OCI-LY7 (cell line): ENCODE measurements at regions not wholly inside any gene's neighbourhood (a gene's known extent, or its start where the extent isn't known, plus 50 kb on each side); places are given as distances from the start of the nearest gene placed in this dataset.

Source experiments
- BruUV-seq: library from RNA; stranded (reverse); fragments of 400-500 nt; replicated peaks from 2 replicates; lab custom pipeline; 2021; lab: Mats Ljungman, UMichigan
- CTCF ChIA-PET: fragments of 300-600 bp; sonication (Branson Sonifier 250); formaldehyde crosslinking; loops from one replicate; lab custom pipeline; 2022; ENCODE audit warnings: antibody characterized with exemption; ENCODE audit not compliant: unreplicated experiment; lab: Charles Lee
- POLR2A ChIA-PET: fragments of 300-600 bp; sonication (Branson Sonifier 250); formaldehyde crosslinking; loops from one replicate; lab custom pipeline; 2022; ENCODE audit warnings: antibody characterized with exemption; lab: Charles Lee
- DNase-seq: peaks from one replicate; pipeline ENCODE4 v3.0.0-alpha.2; 2015; ENCODE audit warnings: low spot score
- H2AFZ ChIP-seq: fragments of 200-600 bp; sonication (generic), shearing (Covaris generic); 2 replicates; pipeline ENCODE4 v1.6.1; 2014; ENCODE audit warnings: mild to moderate bottlenecking, antibody characterized with exemption, low read length, moderate library complexity
- H3K27ac ChIP-seq: fragments of 200-600 bp; sonication (generic); 2 replicates; pipeline ENCODE4 v1.5.1; 2014; ENCODE audit warnings: mixed run types, low read depth, mild to moderate bottlenecking, moderate library complexity, low read length, inconsistent platforms; ENCODE audit not compliant: poor library complexity, severe bottlenecking
- H3K36me3 ChIP-seq: fragments of 200-600 bp; sonication (generic); 2 replicates; pipeline ENCODE4 v1.6.1; 2014; ENCODE audit warnings: mild to moderate bottlenecking, antibody characterized with exemption, low read length, moderate library complexity, mixed read lengths; ENCODE audit not compliant: insufficient read depth
- H3K4me1 ChIP-seq: fragments of 200-600 bp; sonication (generic); 2 replicates; pipeline ENCODE4 v1.5.1; 2014; ENCODE audit warnings: mild to moderate bottlenecking, low read length; ENCODE audit not compliant: insufficient read depth, poor library complexity, severe bottlenecking
- H3K4me2 ChIP-seq: fragments of 200-600 bp; sonication (generic); 2 replicates; pipeline ENCODE4 v1.6.1; 2014; ENCODE audit warnings: mild to moderate bottlenecking, low read length
- H3K4me3 ChIP-seq: fragments of 200-600 bp; sonication (generic); 2 replicates; pipeline ENCODE4 v1.5.1; 2014; ENCODE audit warnings: mild to moderate bottlenecking, low read depth, low read length; ENCODE audit not compliant: poor library complexity, severe bottlenecking
- H3K79me2 ChIP-seq: fragments of 200-600 bp; sonication (generic); 2 replicates; pipeline ENCODE4 v1.6.1; 2016; ENCODE audit warnings: low read depth, mild to moderate bottlenecking, low read length, moderate library complexity, mixed read lengths; ENCODE audit not compliant: insufficient read depth
- H3K9me2 ChIP-seq: fragments of 200-600 bp; sonication (generic); 2 replicates; pipeline ENCODE4 v1.6.1; 2016; ENCODE audit warnings: mild to moderate bottlenecking, low read length, mixed read lengths; ENCODE audit not compliant: insufficient read depth
- H3K9me3 ChIP-seq: fragments of 200-600 bp; sonication (generic); 2 replicates; pipeline ENCODE4 v1.6.1; 2014; ENCODE audit warnings: mild to moderate bottlenecking, mixed run types, low read length, mixed read lengths
- H4K20me1 ChIP-seq: fragments of 200-600 bp; sonication (generic); 2 replicates; pipeline ENCODE4 v1.6.1; 2014; ENCODE audit warnings: mild to moderate bottlenecking, antibody characterized with exemption, low read length, moderate library complexity, mixed read lengths; ENCODE audit not compliant: insufficient read depth
- EZH2phosphoT487 ChIP-seq: fragments of 200-600 bp; sonication (generic); IDR thresholded peaks from 2 replicates; pipeline ENCODE4 v1.6.1; 2018; ENCODE audit warnings: low read depth, borderline replicate concordance, mild to moderate bottlenecking, mixed run types, antibody characterized with exemption, low read length, moderate library complexity, mixed read lengths
- intact Hi-C: fragments of 100-400 bp; cut with micrococcal nuclease; formaldehyde crosslinking; loops from one replicate; pipeline ENCODE4 v1.10.0; 2022; ENCODE audit not compliant: unreplicated experiment
- TF ChIP-seq, protein P1 (sequence below): fragments of 200-600 bp; sonication (generic); conservative IDR thresholded peaks from 2 replicates; pipeline ENCODE4 v1.5.1; 2014; ENCODE audit warnings: mild to moderate bottlenecking, antibody characterized with exemption, low read length, moderate library complexity, mixed read lengths

GRCh38 chr21:17732306-17732705 lies 86.8 kb downstream of the C21orf91 start:
- Histone ChIP-seq H3K27ac (no peak overlapping the region), H3K4me1 (no peaks in the 10 kb centered on the region), H3K79me2 (no peaks in the 10 kb centered on the region), H3K4me2 (no peak overlapping the region), H3K9me3 (no peaks in the 10 kb centered on the region), H3K36me3 (no peaks in the 10 kb centered on the region), H2AFZ (no peak overlapping the region), H3K4me3 (no peak overlapping the region), H4K20me1 (no peaks in the 10 kb centered on the region), H3K9me2 (no peaks in the 10 kb centered on the region)
- intact Hi-C loops = no loop called here
- ChIA-PET POLR2A (no interaction called here), CTCF (no interaction called here)
- no peak for DNase-seq
- BruUV-seq = no TSS peak
- TF ChIP-seq, protein P1, sequence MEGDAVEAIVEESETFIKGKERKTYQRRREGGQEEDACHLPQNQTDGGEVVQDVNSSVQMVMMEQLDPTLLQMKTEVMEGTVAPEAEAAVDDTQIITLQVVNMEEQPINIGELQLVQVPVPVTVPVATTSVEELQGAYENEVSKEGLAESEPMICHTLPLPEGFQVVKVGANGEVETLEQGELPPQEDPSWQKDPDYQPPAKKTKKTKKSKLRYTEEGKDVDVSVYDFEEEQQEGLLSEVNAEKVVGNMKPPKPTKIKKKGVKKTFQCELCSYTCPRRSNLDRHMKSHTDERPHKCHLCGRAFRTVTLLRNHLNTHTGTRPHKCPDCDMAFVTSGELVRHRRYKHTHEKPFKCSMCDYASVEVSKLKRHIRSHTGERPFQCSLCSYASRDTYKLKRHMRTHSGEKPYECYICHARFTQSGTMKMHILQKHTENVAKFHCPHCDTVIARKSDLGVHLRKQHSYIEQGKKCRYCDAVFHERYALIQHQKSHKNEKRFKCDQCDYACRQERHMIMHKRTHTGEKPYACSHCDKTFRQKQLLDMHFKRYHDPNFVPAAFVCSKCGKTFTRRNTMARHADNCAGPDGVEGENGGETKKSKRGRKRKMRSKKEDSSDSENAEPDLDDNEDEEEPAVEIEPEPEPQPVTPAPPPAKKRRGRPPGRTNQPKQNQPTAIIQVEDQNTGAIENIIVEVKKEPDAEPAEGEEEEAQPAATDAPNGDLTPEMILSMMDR = no peak
- no peak for TF ChIP-seq EZH2phosphoT487

DNA sequence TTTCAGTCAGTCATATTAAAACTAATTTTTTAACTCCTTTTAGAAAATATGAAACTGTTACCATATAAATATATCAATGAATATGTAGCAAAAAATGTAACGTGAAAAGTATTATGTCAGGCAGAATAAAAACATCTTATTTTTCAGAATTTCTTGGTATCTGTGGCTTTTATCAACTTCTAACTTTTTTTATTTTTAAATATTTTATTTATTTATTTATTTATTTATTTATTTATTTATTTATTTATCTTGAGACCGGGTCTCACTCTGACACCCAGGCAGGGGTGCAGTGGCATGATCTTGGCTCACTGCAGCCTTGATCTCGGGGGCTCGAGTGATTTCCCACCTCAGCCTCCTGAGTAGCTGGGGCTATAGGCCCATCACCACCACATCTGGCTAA lies 87.6 kb downstream of the C21orf91 start:
- CTCF ChIA-PET = no interaction called here
- no peak overlapping the region for H3K4me2 ChIP-seq
- H3K9me3 ChIP-seq = no peaks in the 10 kb centered on the region
- H2AFZ ChIP-seq = no peak overlapping the region
- H3K27ac ChIP-seq = no peak overlapping the region
- BruUV-seq = no TSS peak
- H4K20me1 ChIP-seq = no peaks in the 10 kb centered on the region
- no peaks in the 10 kb centered on the region for H3K4me1 ChIP-seq
- no peaks in the 10 kb centered on the region for H3K9me2 ChIP-seq
- intact Hi-C loops = no loop called here
- H3K79me2 ChIP-seq = no peaks in the 10 kb centered on the region
- H3K36me3 ChIP-seq = no peaks in the 10 kb centered on the region
- POLR2A ChIA-PET = no interaction called here
- no peak overlapping the region for H3K4me3 ChIP-seq
- TF ChIP-seq, protein P1 = no peak
- no peak for TF ChIP-seq EZH2phosphoT487
- no peak for DNase-seq

DNA sequence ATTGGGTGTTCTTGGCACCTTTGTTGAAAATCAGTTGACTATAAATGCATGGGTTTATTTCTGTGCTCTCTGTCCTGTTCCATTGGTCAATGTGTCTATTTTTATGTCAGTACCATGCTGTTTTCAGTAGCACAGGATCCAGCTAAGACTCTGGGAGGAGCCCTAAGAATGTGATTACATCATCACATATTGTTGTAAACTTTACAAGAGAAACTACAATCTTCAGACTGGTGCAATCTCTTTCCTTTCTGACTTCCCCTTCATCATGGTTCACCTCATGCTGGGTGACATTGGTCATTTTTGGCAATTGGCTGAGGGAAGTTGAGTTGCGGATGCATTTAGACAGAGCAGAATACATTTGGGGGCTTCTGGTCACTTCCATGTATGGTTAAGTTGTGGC lies 88.4 kb downstream of the C21orf91 start:
- no peak overlapping the region for H3K4me2 ChIP-seq
- no peaks in the 10 kb centered on the region for H4K20me1 ChIP-seq
- intact Hi-C loops = no loop called here
- no TSS peak for BruUV-seq
- H3K4me1 ChIP-seq = no peaks in the 10 kb centered on the region
- H3K36me3 ChIP-seq = no peaks in the 10 kb centered on the region
- H3K9me3 ChIP-seq = no peaks in the 10 kb centered on the region
- DNase-seq = no peak
- TF ChIP-seq, protein P1 = no peak
- TF ChIP-seq EZH2phosphoT487 = no peak
- POLR2A ChIA-PET = interaction anchor here (0.5 to 1.0 kb wide), 2 partner anchors 200 to 387 kb away, joined by 3 to 4 read pairs; no protein-coding TSS in a partner anchor
- CTCF ChIA-PET = no interaction called here
- no peak overlapping the region for H3K4me3 ChIP-seq
- H2AFZ ChIP-seq = no peak overlapping the region
- no peaks in the 10 kb centered on the region for H3K79me2 ChIP-seq
- no peak overlapping the region for H3K27ac ChIP-seq
- no peaks in the 10 kb centered on the region for H3K9me2 ChIP-seq
